HG03354 (cell line): ENCODE measurements at regions not wholly inside any gene's neighbourhood (a gene's known extent, or its start where the extent isn't known, plus 50 kb on each side); places are given as distances from the start of the nearest gene placed in this dataset.

Source experiments
- ATAC-seq: cut with Tn5 transposase; IDR thresholded peaks from one replicate; pipeline ENCODE4 v1.9.1; 2021; ENCODE audit warnings: mild to moderate bottlenecking; ENCODE audit not compliant: unreplicated experiment, poor library complexity, severe bottlenecking

GRCh38 chr2:234291765-234292204 lies 205.1 kb downstream of the ARL4C start:
- peak; percentile 15 for ATAC-seq

GRCh38 chr2:234290671-234291070 lies 206.2 kb downstream of the ARL4C start:
- ATAC-seq, result peak; percentile 64

- ATAC-seq, result no peak
Observed at GRCh38 chr2:234289834-234290590, 206.9 kb downstream of the ARL4C start.

DNA sequence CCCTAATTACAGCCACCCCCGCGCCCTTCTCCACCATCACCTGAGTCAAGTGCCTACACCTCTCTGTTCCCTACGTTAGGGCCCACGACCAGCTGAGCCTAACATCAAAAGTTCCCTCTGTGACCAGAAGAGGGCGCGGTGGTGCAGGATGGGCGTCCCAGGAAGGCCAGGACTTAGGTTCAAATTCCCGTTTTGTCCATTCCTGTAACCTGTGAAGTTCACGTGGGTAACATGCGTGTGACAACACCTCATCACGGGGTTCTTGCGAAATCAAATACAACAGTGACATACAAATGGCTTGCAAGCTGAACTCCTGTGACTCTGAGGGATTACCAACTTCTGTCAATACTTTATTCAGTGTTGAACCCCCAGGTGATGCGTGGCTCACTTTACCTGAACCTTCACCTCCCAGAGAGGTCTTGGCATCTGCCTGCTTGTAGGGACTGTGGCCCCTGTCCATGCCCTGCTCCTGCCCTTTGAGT lies 207.9 kb downstream of the ARL4C start:
- no peak for ATAC-seq

DNA sequence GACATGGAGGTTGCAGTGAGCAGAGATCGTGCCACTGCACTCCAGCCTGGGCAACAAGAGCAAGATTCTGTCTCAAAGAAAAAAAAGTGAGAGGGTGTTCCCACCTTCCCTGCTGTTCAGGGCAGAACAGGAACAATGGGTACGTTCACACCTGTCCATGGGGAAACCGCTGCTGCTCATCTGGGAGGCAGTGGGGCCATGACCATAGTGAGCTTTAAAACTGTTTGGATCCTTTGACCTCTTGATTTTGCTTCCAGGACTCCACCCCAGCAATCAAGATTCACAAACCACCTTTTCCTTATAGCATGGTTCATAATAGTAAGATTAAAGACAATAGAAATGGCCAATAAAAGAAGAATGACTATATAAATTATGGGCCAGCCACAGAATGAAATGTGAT lies 209.2 kb downstream of the ARL4C start:
- no peak for ATAC-seq

DNA sequence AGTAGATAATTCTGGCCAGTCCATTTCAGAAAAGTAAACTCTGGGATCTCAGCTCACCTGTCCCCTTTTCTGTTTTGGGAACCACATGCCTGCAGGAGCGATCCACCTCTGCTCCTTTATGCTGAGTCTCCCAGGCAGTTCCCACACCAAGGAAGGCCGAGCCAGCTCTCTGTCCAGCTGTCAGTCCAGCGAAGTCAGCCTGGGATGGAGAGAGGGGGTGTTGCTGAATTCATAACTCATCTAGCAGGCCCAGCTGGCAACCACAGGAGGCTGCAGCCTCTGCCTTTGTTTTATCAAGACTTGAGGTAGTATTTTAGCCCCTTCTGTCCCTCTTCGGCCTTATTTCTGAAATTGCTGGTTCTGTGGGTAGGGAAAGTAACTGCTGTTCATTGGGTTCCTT lies 209.9 kb downstream of the ARL4C start:
- no peak for ATAC-seq

- ATAC-seq, result no peak
Observed at GRCh38 chr2:234286118-234286598, 210.7 kb downstream of the ARL4C start.

GRCh38 chr2:234285541-234285940 lies 211.3 kb downstream of the ARL4C start:
- no peak for ATAC-seq

- no peak for ATAC-seq
Observed at GRCh38 chr2:234279637-234280036, 217.2 kb downstream of the ARL4C start.

DNA sequence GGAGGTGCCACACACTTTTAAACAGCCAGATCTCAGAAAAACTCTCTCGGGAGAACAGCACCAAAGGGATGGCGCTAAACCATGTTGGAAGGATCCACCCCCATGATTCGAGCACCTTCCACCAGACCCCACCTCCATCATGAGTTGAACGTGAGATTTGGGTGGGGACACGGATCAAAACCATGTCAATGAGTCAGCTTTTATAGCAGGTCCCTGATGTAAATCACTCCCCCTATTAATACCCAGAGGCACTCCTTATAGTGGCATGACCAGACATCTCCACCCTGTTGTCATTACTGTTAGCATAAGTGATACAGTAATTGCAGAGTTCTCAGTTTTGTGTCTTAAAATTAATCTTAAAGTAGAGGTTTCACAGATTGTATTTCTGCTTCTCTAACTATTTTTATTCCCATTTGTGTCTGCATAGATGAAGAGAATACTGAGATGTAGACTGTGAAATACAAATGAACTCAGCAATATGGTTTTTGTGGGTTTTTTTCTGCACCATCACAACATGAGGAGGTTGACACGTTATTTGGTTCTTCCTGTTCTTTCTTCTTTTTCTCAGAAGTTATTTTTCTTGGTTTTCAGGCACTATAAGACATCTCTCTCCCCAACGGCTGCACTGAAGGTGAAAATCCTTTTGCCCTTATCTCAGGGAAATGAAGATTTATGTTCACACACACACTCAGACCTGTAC lies 218.2 kb downstream of the ARL4C start:
- no peak for ATAC-seq

DNA sequence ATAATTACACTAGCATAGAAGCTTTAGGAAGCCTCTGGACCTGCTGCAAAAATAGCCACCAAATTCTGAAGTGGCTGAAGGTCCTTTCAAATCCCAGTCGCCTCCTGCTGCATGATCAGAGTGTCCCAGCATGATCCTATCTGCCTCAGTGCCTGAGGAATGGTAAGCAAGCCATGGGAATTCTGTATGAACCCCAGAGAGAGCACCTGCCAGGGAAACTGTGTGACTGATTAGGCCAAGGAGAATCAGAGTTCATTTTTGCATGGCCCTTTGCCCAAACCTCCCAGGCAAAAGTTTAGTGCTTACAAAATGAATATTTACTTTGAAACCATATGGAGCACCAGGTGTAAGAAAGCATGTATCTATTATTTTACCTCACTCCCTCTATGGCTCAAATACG lies 221.4 kb downstream of the ARL4C start:
- ATAC-seq, result no peak

DNA sequence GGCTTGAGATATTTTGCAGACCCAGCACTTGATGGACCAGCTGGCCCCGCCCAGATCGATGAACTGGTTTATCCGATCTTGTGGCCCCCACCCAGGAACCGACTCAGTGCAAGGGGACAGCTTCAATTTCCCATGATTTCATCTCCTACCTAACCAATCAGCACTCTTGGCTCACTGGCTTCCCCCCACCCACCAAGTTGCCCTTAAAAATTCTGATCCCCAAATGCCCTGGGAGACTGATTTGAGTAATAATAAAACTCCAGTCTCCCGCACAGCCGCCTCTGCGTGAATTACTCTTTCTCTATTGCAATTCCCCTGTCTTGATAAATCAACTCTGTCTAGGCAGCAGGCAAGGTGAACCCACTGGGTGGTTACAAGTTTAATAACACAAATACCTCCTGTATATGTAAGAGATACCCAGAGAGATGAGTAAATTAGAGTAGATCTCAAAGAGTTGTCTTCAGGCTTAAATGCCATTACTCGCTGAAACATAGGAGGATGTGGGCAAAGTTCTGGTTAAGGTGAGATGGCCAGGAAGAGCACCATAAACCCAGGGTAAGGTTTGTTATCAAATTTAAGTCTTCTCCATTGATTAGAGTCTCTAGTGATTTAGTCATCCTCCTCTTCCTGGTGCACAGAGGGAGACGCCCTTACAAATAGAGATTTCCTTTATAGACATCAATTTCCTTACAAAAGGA lies 222.8 kb downstream of the ARL4C start:
- no peak for ATAC-seq

GRCh38 chr2:234272069-234272850 lies 221.8 kb downstream of the SPP2 start:
- ATAC-seq, result no peak

DNA sequence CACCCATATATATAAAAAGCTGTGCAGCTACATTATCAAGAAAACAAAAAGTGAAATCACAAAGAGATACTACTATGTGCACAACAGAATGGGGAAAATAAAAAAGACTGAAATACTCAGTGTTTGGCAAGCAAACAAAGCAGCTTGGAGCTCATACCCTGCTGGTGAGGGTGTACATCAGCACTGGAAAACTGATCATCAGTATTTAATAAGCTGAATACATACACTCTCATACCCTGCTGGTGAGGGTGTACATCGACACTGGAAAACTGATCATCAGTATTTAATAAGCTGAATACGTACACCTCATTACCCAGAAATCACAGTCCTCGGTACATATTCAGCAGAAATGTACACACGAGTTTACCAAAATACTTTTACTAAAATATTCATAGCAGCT lies 220.8 kb downstream of the SPP2 start:
- ATAC-seq, result no peak

DNA sequence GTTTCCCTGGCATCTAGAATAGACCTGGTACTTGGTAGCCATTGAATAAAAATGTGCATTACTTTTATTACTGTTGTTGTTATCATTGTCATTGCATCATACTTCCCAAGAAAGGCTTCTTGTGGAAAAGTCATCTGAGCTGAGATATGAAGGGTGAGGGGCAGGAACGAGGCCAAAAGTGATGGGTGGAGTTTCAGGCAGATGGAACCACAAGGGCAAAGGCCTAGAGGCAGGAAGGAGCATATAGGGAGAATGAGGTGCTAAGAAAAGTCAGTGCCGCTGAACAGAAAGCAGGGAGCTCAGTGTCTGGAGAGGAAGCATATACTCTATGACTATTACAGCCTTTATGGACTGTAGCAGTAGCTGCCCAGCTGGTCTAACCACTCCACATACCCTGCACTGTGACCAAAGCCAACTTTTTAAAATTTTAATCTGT lies 219.3 kb downstream of the SPP2 start:
- ATAC-seq, result no peak

DNA sequence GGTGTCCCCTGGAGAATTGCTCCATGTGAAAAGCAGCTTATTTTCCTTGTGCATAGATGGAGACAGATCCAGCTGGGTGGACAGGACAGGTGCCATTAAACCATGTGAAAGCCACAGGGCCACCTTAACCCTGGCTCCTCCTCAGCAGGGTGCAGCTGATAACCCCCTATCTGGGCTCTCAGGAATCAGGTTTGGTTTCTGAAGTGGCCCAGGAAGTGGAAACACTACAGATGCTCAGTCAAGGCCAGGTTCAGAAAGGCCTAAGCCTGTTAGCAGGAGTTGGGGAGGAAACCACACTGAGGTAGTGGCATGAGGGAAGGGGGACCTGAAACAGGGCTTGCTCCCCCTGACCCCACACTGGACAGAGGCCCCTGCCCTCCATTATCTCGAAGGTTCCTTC lies 217.0 kb downstream of the SPP2 start:
- no peak for ATAC-seq

DNA sequence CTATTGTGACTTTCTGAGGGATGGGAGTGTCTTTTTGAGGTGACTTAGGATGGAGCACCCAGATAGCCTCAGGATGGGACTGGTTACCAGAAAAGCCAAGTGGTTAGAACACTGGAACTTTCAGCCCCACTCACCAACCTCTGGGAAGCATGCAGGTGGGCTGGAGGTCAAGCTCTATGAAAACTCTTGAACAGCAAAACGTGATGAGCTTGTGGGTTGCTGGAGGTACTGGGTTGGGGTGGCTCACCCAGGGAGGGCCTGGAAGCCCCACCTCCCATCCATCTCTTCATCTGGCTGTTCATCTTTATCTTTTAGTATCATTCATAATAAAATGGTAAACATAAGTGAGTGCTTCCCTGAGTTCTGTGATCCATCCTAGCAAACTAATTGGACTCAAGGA lies 216.4 kb downstream of the SPP2 start:
- no peak for ATAC-seq

GRCh38 chr2:234265206-234265605 lies 214.7 kb downstream of the SPP2 start:
- ATAC-seq, result no peak

DNA sequence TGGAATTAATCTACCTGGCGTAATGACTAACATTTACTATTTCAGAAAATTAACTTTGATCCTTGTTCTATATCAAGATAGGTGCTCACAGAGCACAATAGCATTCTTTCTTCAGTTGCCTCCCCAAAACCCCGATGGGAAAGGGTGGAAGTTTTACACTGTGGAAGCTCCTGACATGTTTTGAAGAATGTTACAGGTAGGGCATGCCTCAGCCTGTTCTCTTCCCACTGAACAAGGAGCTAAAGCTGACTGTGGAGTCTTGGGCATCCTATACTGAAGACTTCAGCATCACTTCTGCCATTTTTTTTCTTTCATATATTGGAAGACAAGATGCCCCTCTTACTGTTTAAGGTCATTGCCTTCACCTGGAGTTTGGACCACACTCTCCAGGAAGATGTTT lies 211.2 kb downstream of the SPP2 start:
- ATAC-seq, result no peak

- no peak for ATAC-seq
Observed at GRCh38 chr2:234259440-234259839, 208.9 kb downstream of the SPP2 start.
